Superior temporal gyrus (tissue), 1 donor: ENCODE measurements at regions not wholly inside any gene's neighbourhood (a gene's known extent, or its start where the extent isn't known, plus 50 kb on each side); places are given as distances from the start of the nearest gene placed in this dataset.
"Not testable (repeated sequence)": the region's sequence is repeated elsewhere in the genome, so short reads cannot be mapped to it uniquely, and the experiment has no call there.

Experiments
- DNase-seq: peaks from one replicate; pipeline ENCODE4 v3.0.0-alpha.2; 2016; ENCODE audit errors: extremely low spot score

DNA sequence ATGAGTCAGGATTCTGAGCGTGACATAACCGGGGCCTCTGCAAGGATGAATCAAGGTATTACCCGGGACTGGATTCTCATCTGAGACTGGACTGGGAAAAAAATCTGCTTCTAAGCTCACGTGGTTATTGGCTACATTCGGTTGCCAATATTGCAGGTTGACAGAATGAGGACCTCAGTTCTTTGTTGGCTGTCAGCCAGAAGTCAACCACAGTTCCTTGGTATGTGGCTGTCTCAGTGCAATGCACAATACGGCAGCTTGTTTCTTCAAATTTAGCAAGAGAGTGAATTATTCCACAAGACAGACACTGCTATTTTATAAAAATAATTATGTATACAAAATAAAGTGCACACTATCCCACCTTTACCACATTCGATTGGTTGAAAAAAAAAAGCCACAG is 424.2 kb downstream of the KLHL4 start:
- no peak for DNase-seq

DNA sequence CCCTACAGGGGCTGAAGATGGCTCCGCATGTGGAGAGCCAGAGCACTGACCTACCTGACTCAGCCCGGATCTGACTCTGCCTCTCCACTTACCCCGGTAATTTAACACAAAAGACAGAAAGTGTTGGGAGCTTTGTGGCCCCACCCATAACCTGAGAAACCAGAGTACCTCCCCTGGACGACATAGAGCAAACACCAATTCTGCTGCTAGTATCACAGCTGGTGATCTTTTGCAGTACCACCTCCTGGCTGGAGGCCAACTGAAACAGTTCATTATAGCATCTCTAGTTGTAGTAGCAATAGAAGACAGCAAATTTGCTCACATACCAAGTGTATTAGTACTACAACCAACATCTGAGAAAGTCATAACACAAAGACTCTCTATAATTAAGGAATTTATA is 443.9 kb downstream of the KLHL4 start:
- no peak for DNase-seq

DNA sequence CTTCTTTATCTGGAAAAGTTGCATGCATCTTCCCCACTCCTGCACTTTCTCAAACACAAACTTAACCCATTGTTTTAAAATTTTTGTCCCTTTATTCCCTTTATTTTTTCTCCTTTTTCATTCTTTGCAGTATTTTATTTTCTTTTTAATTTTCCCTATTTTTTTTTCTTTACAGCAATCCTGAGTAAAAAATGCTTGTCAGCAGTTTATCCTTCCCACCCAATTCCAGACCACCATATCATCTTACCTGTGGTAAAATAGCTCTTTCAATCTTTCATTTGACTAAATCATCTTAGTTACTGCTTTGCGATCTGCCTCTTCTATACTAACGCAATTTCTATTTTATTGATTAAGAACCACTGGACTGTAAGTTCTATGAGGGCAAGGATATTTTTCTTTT is 450.5 kb downstream of the KLHL4 start:
- DNase-seq: no peak

DNA sequence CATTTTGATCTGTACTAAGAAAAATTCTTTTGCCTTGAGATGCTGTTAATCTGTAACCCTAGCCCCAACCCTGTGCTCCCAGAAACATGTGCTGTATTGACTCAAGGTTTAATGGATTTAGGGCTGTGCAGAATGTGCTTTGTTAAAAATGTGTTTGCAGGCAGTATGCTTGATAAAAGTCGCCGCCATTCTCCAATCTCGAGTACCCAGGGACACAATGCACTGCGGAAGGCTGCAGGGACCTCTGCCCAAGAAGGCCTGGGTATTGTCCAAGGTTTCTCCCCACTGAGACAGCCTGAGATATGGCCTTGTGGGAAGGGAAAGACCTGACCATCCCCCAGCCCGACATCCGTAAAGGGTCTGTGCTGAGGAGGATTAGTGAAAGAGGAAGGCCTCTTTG is 454.5 kb downstream of the KLHL4 start:
- not testable (repeated sequence) for DNase-seq

DNA sequence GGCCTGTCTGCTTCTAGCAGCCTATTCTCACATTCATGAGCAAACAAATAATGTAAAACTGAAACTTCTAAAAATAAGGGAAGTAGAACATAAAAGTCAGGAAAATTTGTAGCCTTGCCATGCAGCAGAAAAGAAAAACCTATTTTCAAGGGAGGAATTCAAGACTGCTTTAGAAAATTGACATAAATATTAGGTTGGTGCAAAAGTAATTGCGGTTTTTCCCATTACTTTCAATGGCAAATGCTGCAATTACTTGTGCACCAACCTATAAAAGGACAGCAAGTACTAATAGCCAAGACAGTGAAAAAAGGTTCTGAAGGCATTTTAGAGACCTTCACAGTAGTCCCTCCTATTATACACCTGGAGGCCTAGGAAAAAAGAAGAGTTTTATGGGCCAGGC is 457.8 kb downstream of the KLHL4 start:
- no peak for DNase-seq

DNA sequence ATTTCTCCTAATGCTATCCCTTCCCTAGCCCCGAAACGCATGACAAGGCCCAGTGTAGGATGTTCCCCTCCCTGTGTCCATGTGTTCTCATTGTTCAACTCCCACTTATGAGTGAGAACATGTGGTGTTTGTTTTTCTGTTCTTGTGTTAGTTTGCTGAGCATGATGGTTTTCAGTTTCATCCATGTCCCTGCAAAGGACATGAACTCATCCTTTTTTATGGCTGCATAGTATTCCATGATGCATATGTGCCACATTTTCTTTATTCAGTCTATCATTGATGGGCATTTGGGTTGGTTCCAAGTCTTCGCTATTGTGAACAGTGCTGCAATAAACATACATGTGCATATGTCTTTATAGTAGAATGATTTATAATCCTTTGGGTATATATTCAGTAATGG is 490.3 kb downstream of the KLHL4 start:
- not testable (repeated sequence) for DNase-seq

DNA sequence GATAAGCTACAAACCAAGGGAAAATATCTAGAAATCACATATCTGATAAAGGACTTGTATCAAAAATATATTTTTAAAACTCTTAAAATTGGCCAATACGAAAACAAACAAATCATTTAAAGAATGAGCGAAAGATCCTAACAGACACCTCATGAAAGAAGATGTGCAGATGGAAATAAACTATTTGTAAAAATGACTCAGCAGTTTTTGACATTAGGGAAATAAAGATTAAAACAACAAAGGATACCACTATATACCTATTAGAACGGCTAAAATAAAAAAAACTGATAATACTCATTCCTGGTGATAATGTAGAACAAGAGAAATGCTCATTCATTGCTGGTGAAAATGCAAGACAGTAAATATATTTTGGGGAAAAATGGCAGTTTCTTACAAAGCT is 506.4 kb downstream of the KLHL4 start:
- no peak for DNase-seq

DNA sequence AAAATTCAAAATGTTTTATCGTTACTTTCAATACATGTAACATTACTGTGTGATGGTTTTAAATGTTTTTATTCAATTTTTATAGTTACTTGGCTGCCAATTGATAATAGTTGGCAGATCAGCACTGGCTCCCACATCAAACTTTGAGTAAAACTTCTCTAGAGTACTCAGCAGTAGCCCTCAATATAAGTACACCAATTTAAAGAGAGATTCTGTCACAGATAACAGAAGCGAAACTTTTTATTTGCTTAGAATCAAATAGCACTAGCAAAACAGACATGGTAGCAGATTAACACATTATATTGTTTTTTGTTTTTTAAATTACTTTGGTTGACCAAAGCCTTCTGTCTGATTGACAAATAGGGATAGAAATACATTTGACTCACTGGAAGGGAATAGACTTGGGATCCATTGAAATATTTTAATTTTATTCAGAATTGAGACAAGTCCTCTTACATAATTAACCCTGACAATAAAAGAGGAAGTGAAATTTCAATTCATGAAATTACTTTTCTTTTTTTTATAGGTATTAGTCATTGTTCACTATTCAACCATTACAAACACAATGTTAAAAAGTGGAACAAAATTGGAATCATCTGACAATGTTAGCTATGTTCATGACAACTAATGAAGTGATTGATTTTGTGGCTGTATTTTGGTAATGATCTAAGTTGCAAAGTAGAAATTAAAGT is 554.9 kb downstream of the KLHL4 start:
- DNase-seq: no peak

DNA sequence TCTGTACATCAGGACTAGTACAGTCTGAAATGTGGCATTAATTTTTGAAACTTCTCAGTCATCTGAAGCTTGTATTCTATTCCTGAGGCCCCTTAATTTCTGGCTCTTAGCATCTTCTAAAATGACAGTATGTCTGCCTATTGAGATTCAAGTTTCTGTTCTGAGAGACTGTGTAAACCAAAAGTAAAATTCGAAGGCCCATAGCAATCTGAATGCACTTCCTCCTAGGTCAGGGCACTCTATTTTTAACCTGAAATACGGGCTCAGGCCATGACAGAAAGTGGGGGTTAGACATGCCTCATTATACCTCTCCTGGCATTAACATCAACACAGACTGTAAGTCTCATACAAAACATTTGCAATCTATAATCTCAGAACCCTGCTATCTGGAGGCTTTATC is 584.4 kb downstream of the KLHL4 start:
- no peak for DNase-seq

DNA sequence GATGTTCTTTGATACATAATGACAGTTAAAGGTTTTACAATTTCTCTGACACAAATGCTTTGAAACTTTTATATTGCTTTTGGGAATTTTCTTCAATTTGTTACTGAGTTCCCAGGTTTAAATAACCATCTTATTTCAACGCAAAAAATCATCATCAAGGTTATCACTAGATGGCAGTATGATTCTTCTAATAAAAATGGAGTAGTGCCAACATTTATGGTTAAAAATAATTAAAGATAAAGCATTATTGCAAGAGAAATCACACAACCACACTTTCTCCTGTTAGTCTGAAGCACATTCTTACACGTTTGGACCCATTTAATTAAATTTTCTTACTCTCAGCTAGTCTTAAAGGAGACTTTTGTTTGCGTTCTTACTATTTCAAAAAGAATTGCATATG is 611.3 kb upstream of the CPXCR1 start:
- no peak for DNase-seq

DNA sequence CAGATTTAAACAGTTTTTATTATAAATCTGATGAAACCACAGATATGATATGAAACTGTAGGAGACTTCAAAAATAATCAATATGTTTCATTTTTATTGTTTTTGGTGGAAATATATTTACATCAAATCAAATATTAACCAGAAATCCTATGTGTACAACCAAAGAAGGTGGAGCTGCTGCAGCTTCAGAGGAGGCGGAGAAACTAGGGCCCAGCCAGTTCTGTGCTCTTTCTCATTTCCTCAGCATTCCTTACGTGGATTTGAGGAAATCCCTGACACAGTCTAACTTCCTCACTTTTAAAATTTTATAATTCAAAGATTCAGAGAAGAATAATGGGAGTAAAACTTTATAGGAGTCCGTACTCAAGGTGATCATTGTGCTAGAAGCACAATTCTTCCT is 610.7 kb upstream of the CPXCR1 start:
- DNase-seq: no peak

DNA sequence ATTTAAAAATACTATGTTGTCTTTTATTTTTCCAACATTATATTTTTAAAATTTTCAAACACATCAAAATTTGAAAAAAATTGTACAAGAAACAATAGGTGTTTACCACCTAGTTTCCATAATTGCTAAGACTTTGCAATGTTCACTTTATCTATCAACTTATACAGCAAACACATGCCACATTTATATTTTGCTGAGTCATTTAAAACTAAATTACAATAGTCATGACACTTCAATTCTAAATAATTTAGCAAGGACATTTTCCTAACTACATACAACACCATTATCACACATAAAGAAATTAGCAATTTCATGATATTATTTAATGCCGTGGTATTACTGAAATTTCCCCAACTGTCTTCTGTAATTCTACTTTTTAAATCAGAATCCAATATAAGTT is 600.4 kb upstream of the CPXCR1 start:
- DNase-seq: no peak

DNA sequence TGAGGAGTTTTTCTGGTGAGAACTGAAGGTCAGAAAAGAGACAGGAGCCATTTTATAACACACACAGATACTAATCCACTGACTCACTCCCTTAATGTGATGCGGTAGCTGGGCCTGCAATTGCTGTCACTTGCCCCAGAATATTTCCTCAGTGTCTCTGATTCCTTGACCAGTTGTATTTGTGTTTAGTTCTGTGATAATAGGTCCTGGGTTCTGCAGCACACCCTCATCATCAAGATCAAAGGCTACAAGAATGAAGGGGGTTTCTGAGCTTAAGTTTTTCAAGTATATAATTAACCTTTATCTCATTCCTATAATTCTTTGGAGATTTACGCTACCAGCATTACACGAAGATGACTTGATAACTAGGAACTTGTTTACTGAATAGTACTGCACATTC is 576.5 kb upstream of the CPXCR1 start:
- DNase-seq: no peak

DNA sequence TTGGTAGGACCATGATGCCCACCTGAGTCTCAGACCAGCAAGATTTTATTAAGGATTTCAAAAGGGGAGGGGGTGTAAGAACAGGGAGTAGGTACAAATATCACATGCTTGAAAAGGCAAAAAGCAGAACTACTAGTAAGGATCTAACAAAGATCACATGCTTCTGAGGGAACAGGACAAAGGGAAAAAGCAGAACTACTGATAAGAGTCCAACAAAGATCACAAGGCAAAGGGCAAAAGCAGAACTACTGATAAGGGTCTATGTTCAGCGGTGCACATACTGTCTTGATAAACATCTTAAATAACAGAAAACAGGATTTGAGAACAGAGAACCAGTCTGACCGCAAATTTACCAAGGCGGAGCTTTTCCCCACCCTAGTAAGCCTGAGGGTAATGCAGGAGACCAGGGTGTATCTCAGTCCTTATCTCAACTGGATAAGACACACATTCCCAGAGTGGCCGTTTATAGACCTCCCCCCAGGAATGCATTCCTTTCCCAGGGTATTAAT is 573.0 kb upstream of the CPXCR1 start:
- DNase-seq: not testable (repeated sequence)

DNA sequence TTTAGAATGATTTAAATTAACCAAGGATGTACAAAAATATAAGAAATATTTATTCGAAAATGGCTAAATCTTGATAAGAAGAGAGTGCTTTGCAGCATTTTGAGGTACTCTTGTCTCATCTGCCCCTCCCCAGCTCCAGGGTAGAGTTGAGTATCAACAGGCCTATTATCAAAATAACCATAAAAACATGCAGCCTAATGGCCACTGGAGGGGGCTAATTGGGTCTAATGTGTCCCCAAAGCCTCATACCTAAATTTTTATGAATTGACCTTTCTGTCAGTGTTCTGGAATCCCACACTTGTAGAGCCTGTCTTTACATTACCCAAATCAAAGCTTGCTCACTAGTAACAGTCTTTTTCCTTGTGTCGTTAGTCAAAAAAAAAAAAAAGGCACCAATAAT is 544.9 kb upstream of the CPXCR1 start:
- no peak for DNase-seq

DNA sequence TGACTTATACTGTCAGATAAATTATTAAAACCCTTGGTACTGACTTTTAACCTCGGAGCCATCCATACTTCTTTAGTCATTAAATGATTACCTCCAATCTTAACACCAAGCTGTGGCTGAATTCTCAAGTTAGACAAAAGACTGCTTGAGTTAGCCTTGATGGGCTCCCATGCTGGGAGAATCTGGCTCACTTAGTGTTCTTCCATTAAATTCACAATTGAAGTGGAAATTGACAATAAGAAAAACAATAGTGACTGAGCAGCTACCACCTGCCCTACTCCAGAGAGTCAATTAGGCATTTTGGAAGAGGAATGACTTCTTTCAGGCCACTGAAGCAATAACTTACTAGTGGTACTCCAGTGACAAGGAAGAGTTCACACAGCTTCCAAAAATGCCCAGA is 503.0 kb upstream of the CPXCR1 start:
- no peak for DNase-seq

DNA sequence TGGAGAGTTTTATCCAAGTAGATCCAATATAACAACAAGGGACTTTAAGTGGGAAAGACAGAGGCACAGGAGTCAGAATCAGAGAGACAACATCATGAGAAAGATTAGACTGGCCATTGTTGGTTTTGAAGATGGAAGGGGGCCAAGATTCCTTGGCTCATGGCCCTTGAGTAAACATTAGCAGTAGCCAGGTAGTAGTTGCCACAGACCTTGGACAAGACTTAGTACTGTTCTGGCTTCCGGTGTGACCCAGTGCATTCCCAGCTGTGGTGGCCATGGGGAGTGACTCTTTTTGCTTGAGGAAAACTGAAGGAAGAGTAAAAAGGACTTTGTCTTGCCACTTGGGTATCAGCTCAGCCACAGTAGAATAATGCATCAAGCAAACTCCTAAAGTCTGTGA is 462.2 kb upstream of the CPXCR1 start:
- DNase-seq: no peak

DNA sequence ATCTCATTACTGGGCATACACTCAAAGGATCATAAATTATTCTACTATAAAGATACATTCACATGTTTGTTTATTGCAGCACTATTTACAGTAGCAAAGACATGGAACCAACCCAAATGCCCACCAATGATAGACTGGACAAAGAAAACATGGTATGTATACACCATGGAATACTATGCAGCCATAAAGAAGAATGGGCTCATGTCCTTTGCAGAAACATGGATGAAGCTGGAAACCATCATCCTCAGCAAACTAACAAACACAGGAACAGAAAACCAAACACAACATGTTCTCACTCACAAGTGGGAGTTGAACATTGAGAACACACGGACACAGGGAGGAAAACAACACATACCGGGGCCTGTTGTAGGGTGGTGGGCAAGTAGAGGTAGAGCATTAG is 433.1 kb upstream of the CPXCR1 start:
- DNase-seq: not testable (repeated sequence)

DNA sequence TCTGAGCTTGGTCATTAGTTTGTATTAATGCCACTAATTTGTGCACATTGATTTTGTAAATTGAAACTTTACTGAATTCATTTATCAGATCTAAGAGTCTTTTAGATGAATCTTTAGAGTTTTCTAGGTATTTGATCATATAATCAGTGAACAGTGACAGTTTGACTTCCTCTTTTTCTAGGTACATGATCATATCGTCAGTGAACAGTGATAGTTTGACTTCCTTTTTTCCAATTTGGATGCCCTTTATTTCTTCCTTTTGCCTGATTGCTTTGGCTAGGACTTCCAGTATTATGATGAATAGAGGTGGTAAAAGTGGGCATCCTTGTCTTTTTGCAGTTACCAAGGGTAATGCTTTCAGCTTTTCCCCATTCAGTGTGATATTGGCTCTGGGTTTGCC is 421.4 kb upstream of the CPXCR1 start:
- no peak for DNase-seq

DNA sequence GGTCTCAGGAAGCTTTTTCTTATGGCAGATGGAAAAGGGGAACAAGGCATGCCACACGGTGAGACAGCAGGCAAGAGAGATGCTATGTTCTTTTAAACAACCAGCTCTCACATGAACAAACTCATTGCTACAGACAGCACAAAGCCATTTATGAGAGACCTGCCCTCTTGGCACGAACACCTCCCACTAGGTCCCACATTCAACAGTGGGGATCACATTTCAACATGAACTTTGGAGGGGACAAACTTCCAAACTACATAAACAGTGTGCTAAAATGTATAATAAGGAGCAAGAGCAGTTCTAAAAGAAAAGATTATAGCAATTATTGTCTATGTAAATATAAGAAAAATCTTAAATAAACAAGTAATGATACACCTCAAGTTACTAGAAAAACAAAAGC is 391.8 kb upstream of the CPXCR1 start:
- DNase-seq: no peak

DNA sequence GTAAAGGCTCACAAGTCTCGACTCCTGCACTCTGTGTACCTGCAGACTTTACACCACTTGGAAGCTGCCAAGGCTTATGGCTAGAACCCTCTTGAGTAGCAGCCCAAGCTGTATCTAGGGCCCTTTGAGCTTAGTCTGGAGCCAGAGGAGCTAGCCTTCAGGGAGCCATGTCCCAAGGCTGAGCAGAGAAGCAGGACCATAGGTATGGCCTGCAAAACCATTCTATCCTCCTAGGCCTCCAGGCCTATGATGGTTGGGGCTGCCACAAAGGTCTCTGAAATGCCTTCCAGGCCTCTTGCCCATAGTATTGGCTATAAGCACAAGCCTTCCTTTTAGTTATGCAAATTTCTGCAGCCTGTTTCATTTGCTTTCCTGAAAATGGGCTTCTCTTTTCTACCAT is 380.7 kb upstream of the CPXCR1 start:
- DNase-seq: no peak

DNA sequence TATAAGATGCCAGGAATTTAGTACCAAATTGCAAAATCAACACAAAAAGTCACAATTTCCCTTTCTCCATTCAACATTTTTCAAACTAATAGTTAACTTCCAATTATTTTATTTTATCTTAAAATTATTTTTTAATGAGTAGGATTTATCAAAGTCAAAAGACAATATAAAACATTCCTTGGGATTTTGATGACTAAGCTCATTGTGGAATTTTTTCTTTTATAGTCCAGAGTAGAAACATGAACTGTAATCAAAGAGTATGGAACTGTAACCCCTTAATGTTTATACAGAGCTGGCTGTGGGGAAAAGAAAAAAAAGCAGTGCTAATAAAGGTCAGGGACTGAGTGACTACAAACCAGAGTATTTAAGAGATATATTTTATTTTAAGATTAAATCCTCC is 368.6 kb upstream of the CPXCR1 start:
- no peak for DNase-seq

DNA sequence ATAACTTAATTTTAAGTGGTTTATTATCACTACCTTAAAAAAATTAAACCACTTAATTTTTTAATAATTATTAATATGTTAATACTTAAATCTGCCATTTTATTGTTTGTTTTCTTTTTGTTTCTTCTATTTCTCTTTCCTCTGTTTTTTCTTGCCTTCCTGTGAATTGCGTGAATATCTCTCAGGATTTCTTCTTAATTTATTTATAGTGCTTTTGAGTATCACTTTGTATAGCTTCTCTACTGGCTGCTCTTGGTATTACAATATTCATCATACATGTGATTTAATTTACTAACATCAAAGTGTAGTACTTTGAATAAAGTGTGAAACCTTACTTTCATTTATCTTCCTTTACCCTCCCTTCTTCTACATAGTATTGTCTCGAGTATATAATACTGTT is 349.5 kb upstream of the CPXCR1 start:
- DNase-seq: no peak

DNA sequence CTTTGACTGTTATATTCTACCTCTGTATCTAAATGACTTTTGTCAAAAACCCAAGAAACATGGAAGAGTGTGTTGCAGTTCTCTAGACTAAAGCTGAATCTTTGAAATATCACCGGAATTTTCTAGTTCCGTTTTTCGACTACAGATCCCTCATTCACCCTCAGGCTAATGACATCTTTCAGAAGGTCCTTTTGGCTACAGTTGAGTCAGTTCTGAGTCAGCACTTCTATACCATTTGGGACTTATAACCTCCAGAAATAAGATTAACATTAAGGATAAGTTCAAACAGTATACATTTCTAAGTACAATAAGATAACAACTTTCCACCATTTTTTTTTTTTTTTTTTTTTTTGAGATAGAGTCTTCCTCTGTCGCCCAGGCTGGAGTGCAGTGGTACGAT is 331.0 kb upstream of the CPXCR1 start:
- no peak for DNase-seq
